CD4-positive, alpha-beta memory T cell (primary cell): ENCODE measurements at regions not wholly inside any gene's neighbourhood (a gene's known extent, or its start where the extent isn't known, plus 50 kb on each side); places are given as distances from the start of the nearest gene placed in this dataset.
"Not testable (repeated sequence)": the region's sequence is repeated elsewhere in the genome, so short reads cannot be mapped to it uniquely, and the experiment has no call there.

Experiments
- CTCF ChIA-PET: fragments of 350-600 bp; sonication (Branson Sonifier 250); formaldehyde crosslinking; loops from one replicate; lab custom pipeline; 2021; ENCODE audit warnings: inconsistent platforms; ENCODE audit not compliant: partially characterized antibody; lab: Charles Lee
- POLR2A ChIA-PET: fragments of 350-600 bp; sonication (Branson Sonifier 250); formaldehyde crosslinking; loops from one replicate; lab custom pipeline; 2021; ENCODE audit not compliant: partially characterized antibody; lab: Charles Lee
- DNase-seq, 5 donors: peaks; one replicate each; pipeline versions ENCODE4 v3.0.0 to v3.0.0-alpha.2; 2020 to 2022; ENCODE audit warnings: mixed read lengths in 1 of 5
- H3K27ac ChIP-seq: one replicate; pipeline ENCODE4 v1.7.0; 2013; ENCODE audit warnings: low read depth, low read length
- H3K27me3 ChIP-seq: 2 replicates; pipeline ENCODE4 v1.7.0; 2013; ENCODE audit warnings: mild to moderate bottlenecking, low read length, moderate library complexity; ENCODE audit not compliant: insufficient read depth
- H3K36me3 ChIP-seq: 2 replicates; pipeline ENCODE4 v1.7.0; 2013; ENCODE audit warnings: mild to moderate bottlenecking, low read length, moderate library complexity; ENCODE audit not compliant: insufficient read depth
- H3K4me1 ChIP-seq: 2 replicates; pipeline ENCODE4 v1.7.0; 2013; ENCODE audit warnings: mild to moderate bottlenecking, low read length, moderate library complexity; ENCODE audit not compliant: insufficient read depth
- H3K4me3 ChIP-seq, 2 donors: one replicate each; pipeline ENCODE4 v1.7.0; 2013; ENCODE audit warnings: low read length in 2 of 2, mild to moderate bottlenecking in 1 of 2
- H3K9me3 ChIP-seq, 2 donors: one replicate each; pipeline ENCODE4 v1.7.0; 2013; ENCODE audit warnings: low read length in 2 of 2, control low read depth in 1 of 2; ENCODE audit not compliant: control insufficient read depth in 1 of 2
- H3K27ac Mint-ChIP-seq, 7 donors: one replicate each; pipeline ENCODE4 v1.8.0; 2020 to 2021; ENCODE audit warnings: mixed read lengths in 7 of 7, mild to moderate bottlenecking in 6 of 7, inconsistent platforms in 3 of 7, moderate library complexity in 3 of 7
- H3K27me3 Mint-ChIP-seq, 2 donors: one replicate each; pipeline ENCODE4 v1.8.0; 2020 to 2021; ENCODE audit warnings: mixed read lengths in 2 of 2
- H3K36me3 Mint-ChIP-seq, 2 donors: one replicate each; pipeline ENCODE4 v1.8.0; 2020 to 2021; ENCODE audit warnings: mixed read lengths in 2 of 2, inconsistent platforms in 1 of 2, mild to moderate bottlenecking in 1 of 2
- H3K4me1 Mint-ChIP-seq, 4 donors: one replicate each; pipeline ENCODE4 v1.8.0; 2020 to 2021; ENCODE audit warnings: mixed read lengths in 4 of 4, mild to moderate bottlenecking in 1 of 4
- H3K4me3 Mint-ChIP-seq, 8 donors: one replicate each; pipeline ENCODE4 v1.8.0; 2020 to 2021; ENCODE audit warnings: mixed read lengths in 8 of 8, mild to moderate bottlenecking in 7 of 8, moderate library complexity in 6 of 8, inconsistent platforms in 3 of 8
- H3K9me3 Mint-ChIP-seq, 8 donors: one replicate each; pipeline ENCODE4 v1.8.0; 2020 to 2021; ENCODE audit warnings: mixed read lengths in 8 of 8, mild to moderate bottlenecking in 5 of 8, inconsistent platforms in 3 of 8, moderate library complexity in 1 of 8
- intact Hi-C: fragments of 100-400 bp; cut with micrococcal nuclease; formaldehyde crosslinking; loops from one replicate; pipeline ENCODE4 v1.15.1; 2023

DNA sequence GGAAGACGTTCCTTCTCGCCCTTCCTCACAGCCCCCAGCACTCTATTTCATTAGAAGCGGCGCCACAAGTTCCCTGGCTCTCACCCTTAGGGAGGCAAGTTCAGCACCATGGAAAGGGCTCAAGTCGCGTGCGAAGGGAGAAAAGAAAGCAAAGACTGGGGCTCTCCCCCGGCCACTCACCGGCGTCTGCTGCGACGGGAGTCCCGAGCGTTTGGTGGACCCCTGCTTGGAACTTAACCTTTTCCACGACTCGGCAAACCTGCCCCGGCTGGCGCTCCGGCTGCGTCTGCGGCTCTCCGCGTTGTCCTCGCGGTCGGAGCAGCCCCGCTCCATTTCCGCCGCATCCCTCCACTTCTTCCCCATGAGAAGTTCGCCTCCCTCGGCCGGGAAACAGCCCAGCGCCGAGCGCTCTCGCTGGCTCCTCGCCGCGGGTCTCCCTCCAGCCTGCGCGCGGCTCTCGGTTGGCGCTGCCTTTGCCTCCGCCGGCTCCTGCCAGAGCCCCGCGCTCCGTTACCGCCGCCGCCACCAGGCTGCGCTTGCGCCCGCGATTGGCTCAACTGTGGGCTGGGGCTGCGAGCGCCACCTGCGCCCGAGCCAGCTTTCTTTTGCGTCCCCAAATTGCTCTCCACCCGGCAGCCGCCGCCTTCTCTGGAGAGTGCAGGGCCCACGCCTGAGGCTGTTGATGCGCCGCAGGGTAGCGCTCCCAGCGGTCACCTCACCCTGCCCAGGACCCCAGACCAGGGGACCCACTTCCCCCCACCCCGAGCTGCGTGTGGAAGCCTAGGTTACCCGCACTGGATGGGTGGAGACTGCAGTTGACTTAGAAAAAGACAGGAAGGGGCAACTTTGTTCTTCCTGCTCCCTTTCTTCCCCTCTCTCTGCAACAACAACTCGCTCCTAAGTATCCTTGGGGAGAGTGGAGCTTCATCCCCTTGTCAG is 321.6 kb downstream of the CEMIP2 start:
- Histone ChIP-seq H3K27me3 (peaks cover 8% of the 10 kb centered on the region), H3K9me3 (no peaks in the 10 kb centered on the region), H3K36me3 (no peaks in the 10 kb centered on the region), H3K4me1 (no peaks in the 10 kb centered on the region), H3K27ac (no peak overlapping the region), H3K4me3 (no peak overlapping the region)
- H3K36me3 Mint-ChIP-seq, result no peaks in the 10 kb centered on the region
- intact Hi-C loops, result no loop called here
- H3K4me3 Mint-ChIP-seq, result peak overlapping the region in 5 of 8 donors; percentile 35 to 60 (median 46)
- DNase-seq, result peak in 2 of 5 donors; percentile 5 to 7
- peaks cover 2 to 11% (median 5%) of the 10 kb centered on the region in 8 donors for H3K9me3 Mint-ChIP-seq
- peaks cover 0 to 5% (median 1%) of the 10 kb centered on the region in 4 donors for H3K4me1 Mint-ChIP-seq
- CTCF ChIA-PET, result no interaction called here
- POLR2A ChIA-PET, result no interaction called here
- H3K27me3 Mint-ChIP-seq, result peaks cover 32 to 33% of the 10 kb centered on the region in 2 donors
- H3K27ac Mint-ChIP-seq, result no peak overlapping the region

DNA sequence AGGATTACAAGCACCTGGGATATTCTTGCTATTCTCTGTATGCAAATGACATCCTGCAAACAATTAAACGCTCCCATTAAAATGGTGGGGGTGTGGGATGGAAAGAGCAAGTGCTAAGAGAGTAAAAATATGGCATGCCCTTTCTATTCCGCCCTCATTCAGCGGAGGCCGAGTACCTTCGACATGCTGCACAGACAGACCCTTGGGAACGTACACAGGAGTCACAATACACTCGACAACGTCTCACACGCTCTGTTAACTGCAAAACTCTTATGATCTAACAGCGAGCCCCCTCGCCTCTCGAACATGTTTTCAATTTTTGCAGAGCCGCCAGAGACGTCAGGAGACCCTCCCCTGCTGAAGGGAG is 322.2 kb downstream of the CEMIP2 start:
- peaks cover 8% of the 10 kb centered on the region for H3K27me3 ChIP-seq
- peaks cover 32 to 33% of the 10 kb centered on the region in 2 donors for H3K27me3 Mint-ChIP-seq
- no peaks in the 10 kb centered on the region for H3K36me3 Mint-ChIP-seq

DNA sequence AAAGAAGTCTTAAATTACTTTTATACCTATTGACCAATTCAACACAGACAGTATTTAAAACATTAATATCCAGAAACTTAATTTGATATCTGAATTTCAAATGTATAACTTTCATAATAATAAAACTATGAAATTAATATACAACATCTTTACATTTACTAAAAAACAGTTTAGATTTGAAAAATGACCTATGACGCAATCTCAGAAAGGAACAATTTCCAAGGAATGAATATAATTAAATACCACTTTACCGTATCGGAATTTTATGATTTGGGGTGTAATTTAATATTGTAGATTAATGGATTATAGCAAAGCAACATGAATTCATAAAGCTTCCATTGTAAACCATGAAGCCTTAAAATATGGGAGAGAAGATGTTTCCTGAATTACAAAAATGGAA is 321.5 kb upstream of the TRPM3 start:
- no peaks in the 10 kb centered on the region for H3K4me1 ChIP-seq
- H3K27me3 Mint-ChIP-seq, result peaks cover 19 to 25% of the 10 kb centered on the region in 2 donors
- H3K36me3 ChIP-seq, result no peaks in the 10 kb centered on the region
- H3K27ac Mint-ChIP-seq, result no peak overlapping the region
- peaks cover 0 to 5% (median 1%) of the 10 kb centered on the region in 4 donors for H3K4me1 Mint-ChIP-seq
- intact Hi-C loops, result no loop called here
- peaks cover 7% of the 10 kb centered on the region for H3K27me3 ChIP-seq
- DNase-seq, result no peak
- CTCF ChIA-PET, result no interaction called here
- H3K27ac ChIP-seq, result no peak overlapping the region
- no peaks in the 10 kb centered on the region for H3K36me3 Mint-ChIP-seq
- no peak overlapping the region for H3K4me3 ChIP-seq
- peaks cover 0 to 4% (median under 1%) of the 10 kb centered on the region in 8 donors for H3K9me3 Mint-ChIP-seq
- no peaks in the 10 kb centered on the region for H3K9me3 ChIP-seq
- POLR2A ChIA-PET, result no interaction called here
- no peak overlapping the region for H3K4me3 Mint-ChIP-seq

More for the DNA sequence above, 322.2 kb downstream of the CEMIP2 start:
- Mint-ChIP-seq H3K9me3 (peaks cover 2 to 9% (median 3%) of the 10 kb centered on the region in 8 donors), H3K27ac (no peak overlapping the region), H3K4me1 (peaks cover 0 to 5% (median 1%) of the 10 kb centered on the region in 4 donors), H3K4me3 (peak overlapping the region in 4 of 8 donors; percentile 33 to 58 (median 44))
- no peak for DNase-seq
- intact Hi-C loops, result no loop called here
- ChIA-PET CTCF (no interaction called here), POLR2A (no interaction called here)
- Histone ChIP-seq H3K9me3 (no peaks in the 10 kb centered on the region), H3K4me3 (no peak overlapping the region), H3K36me3 (no peaks in the 10 kb centered on the region), H3K27ac (no peak overlapping the region), H3K4me1 (no peaks in the 10 kb centered on the region)

DNA sequence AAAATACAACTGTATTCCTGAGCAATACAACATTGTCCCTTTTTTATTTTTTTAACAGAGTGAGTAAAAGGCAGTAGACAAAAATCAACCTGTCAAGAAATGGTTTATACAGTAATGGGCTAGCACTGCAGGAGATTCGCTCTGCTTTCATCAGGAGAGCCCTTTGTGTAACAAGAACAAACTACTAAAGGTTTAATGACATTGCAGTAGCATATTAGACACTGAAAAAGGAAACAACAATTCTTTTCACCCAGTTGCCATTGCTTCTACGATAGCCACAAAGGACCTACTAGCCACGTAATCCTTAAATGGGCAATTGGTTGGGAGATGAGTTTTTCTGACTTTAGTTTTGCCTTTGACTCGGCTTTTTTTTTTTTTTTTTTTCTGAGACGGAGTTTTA is 319.8 kb upstream of the TRPM3 start:
- Mint-ChIP-seq H3K27ac (no peak overlapping the region), H3K27me3 (peaks cover 14 to 19% of the 10 kb centered on the region in 2 donors), H3K4me3 (no peak overlapping the region), H3K9me3 (peaks cover 0 to 1% (median 0%) of the 10 kb centered on the region in 8 donors), H3K4me1 (no peaks in the 10 kb centered on the region), H3K36me3 (no peaks in the 10 kb centered on the region)
- no peak overlapping the region for H3K4me3 ChIP-seq
- POLR2A ChIA-PET, result no interaction called here
- no peak for DNase-seq
- H3K9me3 ChIP-seq, result no peaks in the 10 kb centered on the region
- CTCF ChIA-PET, result no interaction called here
- intact Hi-C loops, result no loop called here
- no peaks in the 10 kb centered on the region for H3K4me1 ChIP-seq
- H3K27me3 ChIP-seq, result no peaks in the 10 kb centered on the region
- no peaks in the 10 kb centered on the region for H3K36me3 ChIP-seq
- no peak overlapping the region for H3K27ac ChIP-seq

DNA sequence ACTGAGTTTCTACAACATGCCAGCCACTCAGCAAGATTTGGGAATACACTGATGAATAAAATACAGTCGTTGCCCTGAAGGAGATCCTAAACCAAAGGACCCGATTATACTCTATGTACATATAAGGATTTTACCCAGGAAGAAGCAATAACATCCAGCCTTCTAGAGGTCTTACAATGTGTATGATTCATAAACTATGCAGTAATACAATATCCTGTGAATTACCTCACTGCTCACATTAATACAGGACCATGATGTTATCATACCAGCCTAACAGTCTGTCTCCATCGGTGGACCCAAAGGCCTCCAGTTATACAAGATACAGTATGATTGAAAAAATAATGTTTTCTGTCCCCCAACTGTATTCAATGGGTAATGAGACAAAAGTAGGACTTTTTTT is 310.5 kb upstream of the TRPM3 start:
- H3K36me3 Mint-ChIP-seq, result no peaks in the 10 kb centered on the region
- H3K4me1 ChIP-seq, result no peaks in the 10 kb centered on the region
- intact Hi-C loops, result no loop called here
- no peak overlapping the region for H3K27ac Mint-ChIP-seq
- peaks cover 0 to 5% (median 0%) of the 10 kb centered on the region in 8 donors for H3K9me3 Mint-ChIP-seq
- peaks cover 1 to 3% of the 10 kb centered on the region in 2 donors for H3K27me3 Mint-ChIP-seq
- no peak overlapping the region for H3K27ac ChIP-seq
- POLR2A ChIA-PET, result no interaction called here
- H3K4me3 Mint-ChIP-seq, result no peak overlapping the region
- CTCF ChIA-PET, result interaction anchor here (0.7 kb wide), 1 partner anchor 285 kb away, joined by 4 read pairs; no protein-coding TSS in a partner anchor
- H3K9me3 ChIP-seq, result no peaks in the 10 kb centered on the region
- H3K4me1 Mint-ChIP-seq, result no peaks in the 10 kb centered on the region
- H3K4me3 ChIP-seq, result no peak overlapping the region
- H3K27me3 ChIP-seq, result no peaks in the 10 kb centered on the region
- no peak for DNase-seq
- no peaks in the 10 kb centered on the region for H3K36me3 ChIP-seq

DNA sequence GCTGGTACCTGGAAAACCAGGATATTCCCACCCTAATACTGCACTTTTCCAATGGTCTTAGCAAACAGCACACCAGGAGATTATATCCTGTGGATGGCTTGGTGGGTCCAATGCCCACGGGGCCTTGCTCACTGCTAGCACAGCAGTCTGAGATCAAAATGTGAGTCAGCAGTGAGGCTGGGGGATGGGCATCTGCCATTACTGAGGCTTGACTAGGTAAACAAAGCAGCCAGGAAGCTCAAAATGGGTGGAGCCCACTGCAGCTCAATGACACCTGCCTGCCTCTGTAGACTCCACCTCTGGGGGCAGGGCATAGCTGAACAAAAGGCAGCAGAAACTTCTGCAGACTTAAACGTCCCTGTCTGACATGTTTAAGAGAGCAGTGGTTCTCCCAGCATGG is 285.9 kb upstream of the TRPM3 start:
- H3K36me3 ChIP-seq, H3K36me3 Mint-ChIP-seq, POLR2A ChIA-PET, H3K9me3 ChIP-seq, H3K27me3 Mint-ChIP-seq, H3K27ac ChIP-seq, H3K27me3 ChIP-seq, intact Hi-C loops, CTCF ChIA-PET, H3K4me1 Mint-ChIP-seq, H3K4me3 ChIP-seq, H3K4me1 ChIP-seq, H3K4me3 Mint-ChIP-seq, H3K27ac Mint-ChIP-seq, DNase-seq: not testable (repeated sequence)
- H3K9me3 Mint-ChIP-seq, result peaks cover 0 to 10% (median 4%) of the 10 kb centered on the region in 8 donors

DNA sequence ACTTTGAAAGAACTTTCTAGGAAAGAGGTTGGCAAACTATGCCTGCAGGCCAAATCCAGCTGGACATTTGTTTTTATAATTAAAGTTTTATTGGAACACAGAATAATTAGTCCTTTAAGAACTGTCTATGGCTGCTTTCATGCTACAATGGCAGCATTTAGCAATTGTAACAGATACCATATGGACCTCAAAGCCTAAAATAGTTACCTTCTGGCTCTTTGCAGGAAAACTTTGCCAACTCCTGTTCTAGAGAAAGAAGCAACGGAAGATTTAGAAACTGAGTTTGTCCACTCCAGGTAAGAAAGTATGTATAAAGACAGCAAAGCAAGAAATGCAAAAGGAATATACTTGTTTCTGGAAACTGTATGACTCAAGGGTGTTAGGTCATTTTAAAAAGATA is 281.7 kb upstream of the TRPM3 start:
- intact Hi-C loops, result no loop called here
- no peaks in the 10 kb centered on the region for H3K9me3 ChIP-seq
- Mint-ChIP-seq H3K36me3 (no peaks in the 10 kb centered on the region), H3K9me3 (peaks cover 0 to 3% (median 0%) of the 10 kb centered on the region in 8 donors), H3K27ac (no peak overlapping the region), H3K27me3 (peaks cover 3 to 7% of the 10 kb centered on the region in 2 donors), H3K4me3 (no peak overlapping the region), H3K4me1 (no peaks in the 10 kb centered on the region)
- no peak overlapping the region for H3K4me3 ChIP-seq
- no peak overlapping the region for H3K27ac ChIP-seq
- no peaks in the 10 kb centered on the region for H3K36me3 ChIP-seq
- no peak for DNase-seq
- H3K27me3 ChIP-seq, result no peaks in the 10 kb centered on the region
- ChIA-PET POLR2A (no interaction called here), CTCF (no interaction called here)
- no peaks in the 10 kb centered on the region for H3K4me1 ChIP-seq
